GM18867 (cell line): ENCODE measurements at regions not wholly inside any gene's neighbourhood (a gene's known extent, or its start where the extent isn't known, plus 50 kb on each side); places are given as distances from the start of the nearest gene placed in this dataset.
A peak's percentile ranks its signal among the peaks of the same experiment; 100 is the strongest.
"Not testable (repeated sequence)": the region's sequence is repeated elsewhere in the genome, so short reads cannot be mapped to it uniquely, and the experiment has no call there.

ENCODE experiments used
- ATAC-seq: cut with Tn5 transposase; IDR thresholded peaks from one replicate; pipeline ENCODE4 v1.9.1; 2021; ENCODE audit warnings: mild to moderate bottlenecking, moderate library complexity; ENCODE audit not compliant: unreplicated experiment

- no peak for ATAC-seq
Measured at GRCh38 chr9:113664181-113664875, 200.8 kb downstream of the RGS3 start.

- ATAC-seq = no peak
Measured at GRCh38 chr9:113665064-113665463, 201.5 kb downstream of the RGS3 start.

GRCh38 chr9:113665756-113666155, 202.2 kb downstream of the RGS3 start:
- no peak for ATAC-seq

- no peak for ATAC-seq
Measured at GRCh38 chr9:113668061-113668460, 204.5 kb downstream of the RGS3 start.

- no peak for ATAC-seq
Measured at GRCh38 chr9:113669522-113670115, 206.1 kb downstream of the RGS3 start.

GRCh38 chr9:113673726-113674125, 202.4 kb upstream of the ZNF618 start:
- ATAC-seq = no peak

- ATAC-seq = no peak
Measured at GRCh38 chr9:113674436-113674835, 201.7 kb upstream of the ZNF618 start.

- ATAC-seq = peak; percentile 41
Measured at GRCh38 chr9:113675475-113675941, 200.6 kb upstream of the ZNF618 start.

- peak; percentile 41 for ATAC-seq
Measured at GRCh38 chr9:113677057-113677456, 199.1 kb upstream of the ZNF618 start.

- no peak for ATAC-seq
Measured at GRCh38 chr9:113677569-113677968, 198.5 kb upstream of the ZNF618 start.

- no peak for ATAC-seq
Measured at GRCh38 chr9:113678119-113678858, 197.8 kb upstream of the ZNF618 start.

- no peak for ATAC-seq
Measured at GRCh38 chr9:113678859-113679256, 197.3 kb upstream of the ZNF618 start.

- no peak for ATAC-seq
Measured at GRCh38 chr9:113682297-113682771, 193.8 kb upstream of the ZNF618 start.

GRCh38 chr9:113685636-113686035, 190.5 kb upstream of the ZNF618 start:
- not testable (repeated sequence) for ATAC-seq

GRCh38 chr9:113687107-113687679, 188.9 kb upstream of the ZNF618 start:
- ATAC-seq = no peak

GRCh38 chr9:113687680-113688371, 188.3 kb upstream of the ZNF618 start:
- ATAC-seq = no peak

- ATAC-seq = peak; percentile 62
Measured at GRCh38 chr9:113690055-113690740, 185.9 kb upstream of the ZNF618 start.

- ATAC-seq = no peak
Measured at GRCh38 chr9:113692256-113692655, 183.9 kb upstream of the ZNF618 start.

- no peak for ATAC-seq
Measured at GRCh38 chr9:113694912-113695311, 181.2 kb upstream of the ZNF618 start.

GRCh38 chr9:113695440-113695851, 180.7 kb upstream of the ZNF618 start:
- no peak for ATAC-seq
